ENCODE measurements at regions not wholly inside any gene's neighbourhood (a gene's known extent, or its start where the extent isn't known, plus 50 kb on each side); places are given as distances from the start of the nearest gene placed in this dataset.

GRCh38 chr11:13868710-13869397 is 93.7 kb upstream of the SPON1 start:
- DNase-seq: peak in 1 of 10 donors; percentile 12
- intact Hi-C loops (cut with DNase I): no loop called here

DNA sequence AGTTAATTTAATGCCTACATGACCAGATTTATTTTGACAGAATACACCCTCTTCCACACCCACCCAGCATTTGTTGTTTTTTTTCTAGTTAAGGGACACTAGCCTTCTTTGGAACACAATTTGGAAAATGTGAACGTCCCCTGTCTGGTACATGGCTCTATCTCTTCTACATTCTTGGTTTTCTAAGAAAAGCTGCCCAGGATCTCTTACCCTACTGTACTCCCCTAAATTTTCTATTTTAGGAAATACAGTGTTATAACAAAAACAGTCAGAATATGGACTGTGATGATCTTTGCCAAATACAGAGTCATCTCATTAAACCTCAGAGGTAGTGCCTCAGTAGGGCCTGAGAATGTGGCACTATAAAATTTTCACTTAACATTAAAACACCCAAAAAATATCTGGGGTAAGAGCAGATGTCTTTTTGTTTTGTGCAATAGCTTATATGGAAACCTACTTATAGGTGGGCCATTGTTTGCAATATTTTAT is 93.1 kb upstream of the SPON1 start:
- intact Hi-C loops (cut with DNase I): no loop called here
- DNase-seq: no peak

GRCh38 chr11:13874597-13874996 is 87.9 kb upstream of the SPON1 start:
- DNase-seq: no peak
- intact Hi-C loops (cut with DNase I): no loop called here

DNA sequence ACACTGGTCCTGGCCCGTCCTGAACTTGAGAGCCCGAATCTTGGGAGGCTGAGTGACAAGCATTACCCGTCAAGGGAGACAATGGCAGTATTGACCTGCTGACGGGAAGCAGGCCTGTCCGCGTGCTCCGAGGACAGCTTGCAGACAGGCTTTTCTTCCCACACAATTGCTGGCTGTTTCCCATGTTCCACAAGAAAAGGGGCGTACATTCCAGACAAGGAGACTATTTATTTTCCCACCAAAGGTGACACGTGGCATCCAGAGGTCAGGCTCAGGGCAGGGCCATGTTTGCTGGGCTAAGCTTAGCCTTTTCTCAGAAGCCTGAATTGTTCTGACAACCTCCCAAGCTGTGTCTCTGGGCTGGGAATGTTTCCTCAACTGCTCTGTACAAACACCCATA is 86.9 kb upstream of the SPON1 start:
- intact Hi-C loops (cut with DNase I): no loop called here
- peak in 1 of 10 donors; percentile 24 for DNase-seq

GRCh38 chr11:13876423-13876822 is 86.1 kb upstream of the SPON1 start:
- DNase-seq: peak in 1 of 10 donors; percentile 41
- intact Hi-C loops (cut with DNase I): no loop called here

DNA sequence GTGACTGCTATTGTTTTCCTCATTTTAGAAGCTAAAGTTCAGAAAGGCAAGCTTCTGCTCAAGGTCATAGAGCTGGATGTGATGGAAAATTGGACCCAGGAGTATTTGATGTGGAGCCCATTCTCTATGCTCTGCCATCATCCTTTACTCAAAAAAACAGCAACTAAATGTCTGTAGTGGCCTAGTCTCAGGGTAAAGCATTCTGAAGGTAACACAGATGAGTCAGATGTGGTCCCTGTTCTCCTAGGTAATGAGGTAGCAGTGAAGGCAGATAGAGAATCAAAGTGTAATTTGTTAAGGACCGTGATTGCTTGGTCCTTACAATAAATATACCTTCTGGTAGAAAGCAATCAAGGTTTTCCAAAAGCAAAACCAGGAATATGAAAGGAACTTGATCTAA is 84.4 kb upstream of the SPON1 start:
- intact Hi-C loops (cut with DNase I): no loop called here
- DNase-seq: no peak

- DNase-seq: no peak
- intact Hi-C loops (cut with DNase I): no loop called here
These were observed 81.9 kb upstream of the SPON1 start for GRCh38 chr11:13880634-13881033.

- DNase-seq: peak in 1 of 10 donors; percentile 66
- intact Hi-C loops (cut with DNase I): no loop called here
These were observed 81.2 kb upstream of the SPON1 start for GRCh38 chr11:13881226-13881905.

- peak in 1 of 10 donors; percentile 8 for DNase-seq
- intact Hi-C loops (cut with DNase I): no loop called here
These were observed 79.5 kb upstream of the SPON1 start for GRCh38 chr11:13883042-13883441.

GRCh38 chr11:13883589-13883988 is 78.9 kb upstream of the SPON1 start:
- DNase-seq: peak in 1 of 10 donors; percentile 22
- intact Hi-C loops (cut with DNase I): no loop called here

DNA sequence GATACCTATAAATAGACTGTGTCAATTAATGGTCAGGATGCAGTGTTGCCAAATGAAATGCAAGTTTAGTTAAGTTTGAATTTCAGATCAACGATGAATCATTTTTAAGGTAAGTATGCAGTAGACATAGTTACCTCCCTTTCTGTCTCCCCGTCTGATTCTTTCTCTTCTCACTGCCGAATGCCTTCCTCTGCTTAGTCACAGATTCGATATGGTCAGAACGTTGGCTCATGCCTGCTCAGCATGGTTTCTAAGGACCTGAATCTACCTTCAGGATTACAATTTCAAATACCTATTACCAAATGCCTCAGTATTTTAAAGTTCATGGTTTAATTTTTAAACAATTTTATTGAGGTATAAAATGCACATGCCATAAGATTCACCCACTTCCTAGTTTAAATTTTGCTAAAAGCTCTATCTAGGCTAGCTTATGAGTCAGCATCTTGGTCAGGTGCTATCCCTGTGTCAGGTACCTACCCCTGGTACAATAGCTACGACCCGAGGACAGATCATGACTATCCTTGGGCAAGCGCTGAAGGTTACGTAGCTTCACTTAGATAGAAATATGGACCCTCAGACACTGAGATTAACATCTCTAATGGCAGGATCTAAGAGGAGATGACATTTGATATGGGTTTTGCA is 78.2 kb upstream of the SPON1 start:
- DNase-seq: no peak
- intact Hi-C loops (cut with DNase I): no loop called here

DNA sequence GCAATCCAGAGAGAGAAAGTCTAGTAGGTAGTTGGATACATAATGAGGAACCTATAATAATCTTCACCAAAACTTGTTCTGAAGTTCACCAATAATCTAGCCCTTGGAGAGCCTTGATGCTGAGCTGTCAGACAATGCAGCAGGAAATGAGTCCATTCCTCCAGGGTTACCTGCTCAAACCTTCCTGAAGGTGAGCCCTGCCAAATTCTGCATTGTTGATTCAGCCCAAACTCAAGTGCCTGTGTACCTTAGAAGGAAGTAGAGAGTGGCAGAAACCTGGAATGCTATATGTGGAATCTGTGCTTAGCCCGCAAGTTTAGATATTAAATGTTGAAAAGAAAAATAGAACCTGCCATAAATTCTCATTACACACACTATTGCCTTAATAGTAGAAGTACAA is 77.4 kb upstream of the SPON1 start:
- intact Hi-C loops (cut with DNase I): no loop called here
- no peak for DNase-seq

GRCh38 chr11:13889552-13890249 is 72.8 kb upstream of the SPON1 start:
- intact Hi-C loops (cut with DNase I): no loop called here
- DNase-seq: peak in 1 of 10 donors; percentile 15

GRCh38 chr11:13891911-13892310 is 70.6 kb upstream of the SPON1 start:
- intact Hi-C loops (cut with DNase I): no loop called here

GRCh38 chr11:13896175-13896980 is 66.1 kb upstream of the SPON1 start:
- no peak for DNase-seq

More at GRCh38 chr11:13891911-13892310, 70.6 kb upstream of the SPON1 start:
- DNase-seq: no peak

GRCh38 chr11:13896981-13897353 is 65.6 kb upstream of the SPON1 start:
- intact Hi-C loops (cut with DNase I): no loop called here
- DNase-seq: no peak

More at GRCh38 chr11:13896175-13896980, 66.1 kb upstream of the SPON1 start:
- intact Hi-C loops (cut with DNase I): no loop called here

DNA sequence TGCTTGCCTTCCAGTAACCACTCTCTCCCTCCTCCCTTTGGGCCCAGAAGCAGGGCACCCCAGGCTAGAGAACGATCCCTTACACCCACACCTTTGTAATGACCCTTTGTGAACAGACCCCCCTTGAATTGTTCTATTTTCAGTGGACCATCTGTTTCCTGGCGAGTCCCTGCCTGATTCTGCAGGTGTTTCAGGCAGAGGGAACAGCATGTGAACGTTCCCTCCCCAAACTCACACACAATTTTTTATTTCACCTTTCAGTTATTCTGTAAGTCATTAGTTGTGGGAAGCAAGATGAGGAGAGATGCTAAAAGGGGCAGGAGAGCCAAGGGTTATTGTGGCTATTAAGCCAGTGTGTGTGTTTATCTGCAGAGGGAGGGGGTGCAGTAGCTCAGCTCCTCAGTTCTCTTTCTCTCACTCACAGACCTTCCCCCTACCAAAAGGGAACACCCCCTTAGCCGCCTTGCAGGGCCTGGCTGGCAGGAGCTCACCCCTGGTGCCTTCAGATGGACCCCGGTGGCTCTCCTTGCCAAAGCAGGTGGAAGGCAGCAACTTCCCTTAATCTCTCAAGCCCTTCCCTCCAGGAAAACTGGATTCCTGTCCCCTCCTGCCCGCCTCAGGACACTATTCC is 64.8 kb upstream of the SPON1 start:
- intact Hi-C loops (cut with DNase I): no loop called here
- no peak for DNase-seq

DNA sequence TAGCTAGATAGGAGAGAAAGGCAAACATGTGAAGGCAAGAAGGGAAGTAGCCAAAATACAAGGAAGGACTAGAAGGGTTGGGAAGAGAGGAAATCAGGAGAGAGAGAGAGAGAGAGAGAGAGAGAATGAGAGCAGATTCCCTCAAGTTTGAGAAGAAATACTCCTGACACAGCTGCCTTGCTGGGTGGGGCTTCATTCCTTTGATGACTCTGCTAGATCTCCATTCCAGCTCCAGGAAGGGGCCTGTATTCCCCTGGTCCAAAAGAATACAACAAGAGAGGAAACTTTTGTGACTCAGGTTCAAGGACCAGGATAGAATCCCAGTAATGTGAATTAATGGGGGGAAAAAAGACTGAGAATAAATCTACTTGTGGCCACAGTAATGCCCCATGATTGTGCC is 62.9 kb upstream of the SPON1 start:
- intact Hi-C loops (cut with DNase I): no loop called here
- DNase-seq: no peak

- DNase-seq: no peak
- intact Hi-C loops (cut with DNase I): no loop called here
These were observed 60.0 kb upstream of the SPON1 start for GRCh38 chr11:13902523-13902922.
